Hepatocyte (in vitro differentiated cells): ENCODE measurements at regions not wholly inside any gene's neighbourhood (a gene's known extent, or its start where the extent isn't known, plus 50 kb on each side); places are given as distances from the start of the nearest gene placed in this dataset.

Experiments used
- EZH2 ChIP-seq: fragments of 200-600 bp; sonication (generic); IDR thresholded peaks from 2 replicates; pipeline ENCODE4 v1.6.1; 2016; ENCODE audit warnings: antibody characterized with exemption, mild to moderate bottlenecking, borderline replicate concordance
- EZH2phosphoT487 ChIP-seq: fragments of 200-600 bp; sonication (generic); IDR thresholded peaks from one replicate; pipeline ENCODE4 v1.6.1; 2018; ENCODE audit warnings: antibody characterized with exemption, mild to moderate bottlenecking, low read depth, moderate library complexity; ENCODE audit not compliant: unreplicated experiment, severe bottlenecking
- TF ChIP-seq, protein P1 (sequence below): fragments of 200-600 bp; sonication (generic); IDR thresholded peaks from 2 replicates; pipeline ENCODE4 v1.5.1; 2016; ENCODE audit warnings: antibody characterized with exemption, mild to moderate bottlenecking; ENCODE audit not compliant: poor library complexity

DNA sequence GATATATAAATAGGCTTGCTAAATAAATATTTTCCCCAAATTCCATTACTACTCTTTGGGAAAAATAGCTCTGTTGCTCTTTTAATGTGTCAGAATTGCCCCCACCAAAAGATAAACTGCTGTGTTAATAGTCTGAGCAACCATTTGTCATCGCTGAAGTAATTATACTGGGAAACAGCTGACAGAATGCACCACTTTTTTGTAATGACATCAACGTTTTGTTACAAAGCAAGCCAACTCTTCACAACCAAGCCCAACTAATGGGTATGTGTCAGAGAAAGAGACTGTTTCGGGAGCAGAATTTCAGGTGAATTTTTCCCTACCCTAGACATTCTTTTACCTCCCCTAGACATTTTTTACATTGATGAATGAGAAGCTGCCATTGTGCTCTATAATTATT, 405.0 kb upstream of the MAGEB18 start:
- TF ChIP-seq, protein P1, sequence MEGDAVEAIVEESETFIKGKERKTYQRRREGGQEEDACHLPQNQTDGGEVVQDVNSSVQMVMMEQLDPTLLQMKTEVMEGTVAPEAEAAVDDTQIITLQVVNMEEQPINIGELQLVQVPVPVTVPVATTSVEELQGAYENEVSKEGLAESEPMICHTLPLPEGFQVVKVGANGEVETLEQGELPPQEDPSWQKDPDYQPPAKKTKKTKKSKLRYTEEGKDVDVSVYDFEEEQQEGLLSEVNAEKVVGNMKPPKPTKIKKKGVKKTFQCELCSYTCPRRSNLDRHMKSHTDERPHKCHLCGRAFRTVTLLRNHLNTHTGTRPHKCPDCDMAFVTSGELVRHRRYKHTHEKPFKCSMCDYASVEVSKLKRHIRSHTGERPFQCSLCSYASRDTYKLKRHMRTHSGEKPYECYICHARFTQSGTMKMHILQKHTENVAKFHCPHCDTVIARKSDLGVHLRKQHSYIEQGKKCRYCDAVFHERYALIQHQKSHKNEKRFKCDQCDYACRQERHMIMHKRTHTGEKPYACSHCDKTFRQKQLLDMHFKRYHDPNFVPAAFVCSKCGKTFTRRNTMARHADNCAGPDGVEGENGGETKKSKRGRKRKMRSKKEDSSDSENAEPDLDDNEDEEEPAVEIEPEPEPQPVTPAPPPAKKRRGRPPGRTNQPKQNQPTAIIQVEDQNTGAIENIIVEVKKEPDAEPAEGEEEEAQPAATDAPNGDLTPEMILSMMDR, result no peak
- TF ChIP-seq EZH2 (no peak), EZH2phosphoT487 (no peak)
